Left forelimb (tissue), 1 donor: ENCODE measurements at regions not wholly inside any gene's neighbourhood (a gene's known extent, or its start where the extent isn't known, plus 50 kb on each side); places are given as distances from the start of the nearest gene placed in this dataset.
"Not testable (repeated sequence)": the region's sequence is repeated elsewhere in the genome, so short reads cannot be mapped to it uniquely, and the experiment has no call there.

Source experiments
- DNase-seq: peaks from one replicate; pipeline ENCODE4 v3.0.0-alpha.2; 2018; ENCODE audit warnings: low spot score

- no peak for DNase-seq
These were observed 87.7 kb downstream of the DCK start for GRCh38 chr4:71081192-71081591.

GRCh38 chr4:71093745-71094144 lies 100.3 kb downstream of the DCK start:
- no peak for DNase-seq

- no peak for DNase-seq
These were observed 100.8 kb downstream of the DCK start for GRCh38 chr4:71094201-71094600.

- no peak for DNase-seq
These were observed 101.7 kb downstream of the DCK start for GRCh38 chr4:71095141-71095540.

GRCh38 chr4:71095545-71095944 lies 102.1 kb downstream of the DCK start:
- DNase-seq: no peak

- no peak for DNase-seq
These were observed 114.3 kb downstream of the DCK start for GRCh38 chr4:71107726-71108125.

GRCh38 chr4:71110499-71110898 lies 117.0 kb downstream of the DCK start:
- DNase-seq: no peak

GRCh38 chr4:71111133-71111532 lies 117.7 kb downstream of the DCK start:
- not testable (repeated sequence) for DNase-seq

- DNase-seq: no peak
These were observed 119.8 kb downstream of the DCK start for GRCh38 chr4:71113294-71113693.

GRCh38 chr4:71120831-71121524 lies 127.5 kb downstream of the DCK start:
- DNase-seq: no peak

- DNase-seq: no peak
These were observed 130.5 kb downstream of the DCK start for GRCh38 chr4:71123951-71124350.

GRCh38 chr4:71125137-71125536 lies 131.7 kb downstream of the DCK start:
- DNase-seq: no peak

GRCh38 chr4:71126719-71127118 lies 133.3 kb downstream of the DCK start:
- no peak for DNase-seq

- DNase-seq: no peak
These were observed 137.6 kb downstream of the DCK start for GRCh38 chr4:71130827-71131603.

GRCh38 chr4:71132486-71132885 lies 139.0 kb downstream of the DCK start:
- DNase-seq: no peak

GRCh38 chr4:71133491-71133890 lies 140.0 kb downstream of the DCK start:
- no peak for DNase-seq

- DNase-seq: no peak
These were observed 142.6 kb downstream of the DCK start for GRCh38 chr4:71136071-71136470.

- no peak for DNase-seq
These were observed 144.7 kb downstream of the DCK start for GRCh38 chr4:71138007-71138615.

- no peak for DNase-seq
These were observed 147.1 kb downstream of the DCK start for GRCh38 chr4:71140563-71140962.

- DNase-seq: no peak
These were observed 147.7 kb downstream of the DCK start for GRCh38 chr4:71141125-71141524.

GRCh38 chr4:71147261-71147660 lies 153.8 kb downstream of the DCK start:
- DNase-seq: no peak

GRCh38 chr4:71148545-71148944 lies 155.1 kb downstream of the DCK start:
- DNase-seq: no peak

GRCh38 chr4:71151054-71151453 lies 157.6 kb downstream of the DCK start:
- no peak for DNase-seq
